GM19193 (cell line): ENCODE measurements at regions not wholly inside any gene's neighbourhood (a gene's known extent, or its start where the extent isn't known, plus 50 kb on each side); places are given as distances from the start of the nearest gene placed in this dataset.

Source experiments
- POLR2A ChIP-seq: IDR thresholded peaks from 4 replicates; pipeline ENCODE4 v1.6.1; 2011; ENCODE audit not compliant: insufficient read depth, insufficient read length; ENCODE audit errors: extremely low read depth

GRCh38 chr7:25877802-25878789 lies 273.9 kb upstream of the NFE2L3 start:
- no peak for TF ChIP-seq POLR2A

GRCh38 chr7:25879799-25880198 lies 272.2 kb upstream of the NFE2L3 start:
- no peak for TF ChIP-seq POLR2A

- TF ChIP-seq POLR2A = no peak
Measured at GRCh38 chr7:25881317-25882037, 270.5 kb upstream of the NFE2L3 start.

GRCh38 chr7:25882151-25882773 lies 269.7 kb upstream of the NFE2L3 start:
- no peak for TF ChIP-seq POLR2A

GRCh38 chr7:25884265-25884828 lies 267.7 kb upstream of the NFE2L3 start:
- TF ChIP-seq POLR2A = no peak

- no peak for TF ChIP-seq POLR2A
Measured at GRCh38 chr7:25885057-25885576, 266.9 kb upstream of the NFE2L3 start.

- no peak for TF ChIP-seq POLR2A
Measured at GRCh38 chr7:25886387-25887240, 265.4 kb upstream of the NFE2L3 start.

- no peak for TF ChIP-seq POLR2A
Measured at GRCh38 chr7:25887266-25887665, 264.7 kb upstream of the NFE2L3 start.

- no peak for TF ChIP-seq POLR2A
Measured at GRCh38 chr7:25887795-25888559, 264.0 kb upstream of the NFE2L3 start.

- no peak for TF ChIP-seq POLR2A
Measured at GRCh38 chr7:25889765-25890164, 262.2 kb upstream of the NFE2L3 start.

- TF ChIP-seq POLR2A = no peak
Measured at GRCh38 chr7:25891591-25891990, 260.4 kb upstream of the NFE2L3 start.

GRCh38 chr7:25893436-25893835 lies 258.6 kb upstream of the NFE2L3 start:
- no peak for TF ChIP-seq POLR2A
